ENCODE measurements at regions not wholly inside any gene's neighbourhood (a gene's known extent, or its start where the extent isn't known, plus 50 kb on each side); places are given as distances from the start of the nearest gene placed in this dataset.
"Not testable (repeated sequence)": the region's sequence is repeated elsewhere in the genome, so short reads cannot be mapped to it uniquely, and the experiment has no call there.

DNA sequence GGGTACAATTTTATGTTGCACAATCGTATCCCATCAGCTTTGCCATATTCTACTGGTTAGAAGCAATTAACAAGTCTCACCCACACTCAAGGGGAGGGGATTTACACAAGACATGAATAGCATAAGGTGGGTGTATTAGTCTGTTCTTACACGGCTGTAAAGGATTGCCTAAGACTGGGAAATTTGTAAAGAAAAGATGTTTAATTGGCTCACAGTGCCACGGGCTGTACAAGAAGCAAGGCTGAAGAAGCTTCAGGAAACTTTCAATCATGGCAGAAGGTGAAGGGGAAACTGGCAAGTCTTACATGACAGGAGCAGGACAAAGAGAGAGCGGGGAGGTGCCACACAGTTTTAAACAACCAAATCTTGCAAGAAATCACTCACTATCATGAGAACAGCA lies 231.8 kb upstream of the AMIGO2 start:
- DNase-seq = no peak

DNA sequence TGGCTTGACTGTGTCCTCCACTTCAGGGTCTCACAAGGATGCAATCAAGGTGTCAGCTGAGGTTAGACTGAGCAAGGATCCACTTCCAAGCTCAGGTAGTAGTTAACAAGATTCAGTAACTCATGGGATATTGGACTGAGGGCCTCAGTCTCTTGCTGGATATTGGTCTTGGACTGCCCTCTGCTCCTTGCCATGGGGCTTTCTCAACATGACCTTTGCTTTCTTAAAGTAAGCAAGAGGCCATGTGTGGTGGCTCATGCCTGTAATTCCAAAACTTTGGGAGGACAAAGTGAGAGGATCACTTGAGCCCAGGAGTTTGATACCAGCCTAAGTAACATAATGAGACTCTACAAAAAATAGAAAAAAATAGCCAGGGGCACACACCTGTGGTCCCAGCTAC lies 231.3 kb upstream of the AMIGO2 start:
- no peak for DNase-seq

DNA sequence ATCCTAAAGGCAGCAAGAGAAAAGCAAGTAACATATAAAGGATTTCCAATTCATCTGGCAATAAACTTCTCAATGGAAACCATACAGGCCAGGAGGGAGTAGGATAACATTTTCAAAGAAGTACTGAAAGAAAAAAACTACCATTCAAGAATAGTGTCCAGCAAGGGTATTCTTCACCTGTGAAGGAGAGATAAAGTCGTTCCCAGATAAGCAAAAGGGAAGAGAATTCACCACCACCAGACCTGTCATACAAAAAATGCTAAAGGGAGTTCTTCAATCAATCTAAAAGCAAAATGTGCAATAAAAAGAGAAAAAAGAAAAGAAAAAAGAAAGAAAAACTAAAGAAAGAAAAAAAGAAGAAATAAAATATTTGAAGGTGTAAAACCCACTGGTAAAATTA lies 228.9 kb upstream of the AMIGO2 start:
- no peak for DNase-seq

DNA sequence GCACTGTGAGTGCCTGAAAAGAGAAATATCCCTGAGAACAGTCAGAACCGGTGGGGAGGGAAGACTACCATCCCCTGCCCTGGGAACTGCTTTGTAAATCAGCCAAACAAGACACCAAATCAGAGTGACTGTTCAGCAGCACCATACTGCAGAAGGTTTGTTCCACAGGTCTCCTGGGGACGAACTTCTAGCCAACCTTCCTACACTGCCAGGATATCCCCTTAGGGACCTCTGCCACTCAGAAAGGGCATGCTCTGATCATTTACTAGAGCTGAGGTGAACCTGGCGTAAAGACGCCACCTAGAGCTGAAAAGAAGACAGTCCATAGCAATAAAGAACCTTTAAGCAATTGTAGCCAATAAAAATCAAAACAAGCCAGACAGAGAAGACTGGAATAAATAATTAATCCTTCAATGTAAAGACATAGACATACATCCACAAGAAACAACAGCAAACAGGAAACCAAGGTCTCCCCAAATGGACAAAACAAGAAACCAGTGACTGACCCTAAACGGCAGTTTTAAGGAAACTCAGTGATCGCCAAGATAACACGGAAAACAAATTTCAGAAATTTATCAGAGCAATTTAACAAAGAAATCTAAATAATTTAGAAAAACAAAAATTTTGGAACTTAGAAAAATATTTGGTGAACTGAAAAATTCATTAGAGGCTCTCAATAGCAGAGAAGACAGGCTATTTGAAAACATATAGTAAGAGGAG lies 228.1 kb upstream of the AMIGO2 start:
- peak in 2 of 56 donors; percentile 4 to 9 for DNase-seq

DNA sequence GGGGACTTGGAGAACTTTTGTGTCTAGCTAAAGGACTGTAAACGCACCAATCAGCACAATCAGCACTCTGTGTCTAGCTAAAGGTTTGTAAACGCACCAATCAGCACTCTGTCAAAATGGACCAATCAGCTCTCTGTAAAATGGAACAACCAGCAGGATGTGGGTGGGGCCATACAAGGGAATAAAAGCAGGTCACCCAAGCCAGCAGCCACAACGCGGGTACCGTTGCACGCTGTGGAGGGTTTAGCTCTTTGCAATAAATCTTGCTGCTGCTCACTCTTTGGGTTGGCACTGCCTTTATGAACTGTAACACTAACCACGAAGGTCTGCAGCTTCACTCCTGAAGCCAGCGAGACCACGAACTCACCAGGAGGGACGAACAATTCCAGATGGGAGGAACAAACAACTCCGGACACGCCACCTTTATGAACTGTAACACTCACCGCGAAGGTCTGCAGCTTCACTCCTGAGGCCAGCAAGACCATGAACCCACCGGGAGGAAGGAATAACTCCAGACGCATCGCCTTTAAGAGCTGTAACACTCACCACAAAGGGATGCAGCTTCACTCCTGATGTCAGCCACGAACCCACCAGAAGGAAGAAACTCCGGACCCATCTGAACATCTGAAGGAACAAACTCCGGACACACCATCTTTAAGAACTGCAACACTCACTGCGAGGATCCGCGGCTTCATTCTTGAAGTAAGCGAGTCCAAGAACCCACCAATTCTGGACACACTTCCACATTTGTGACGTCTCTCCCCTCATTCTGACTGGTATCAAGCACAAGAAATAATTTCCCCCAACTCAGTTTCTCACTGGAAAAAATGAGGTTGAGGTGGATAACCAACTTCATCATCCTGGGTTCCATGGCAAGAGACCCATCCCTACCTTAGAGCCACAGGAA lies 227.3 kb upstream of the AMIGO2 start:
- not testable (repeated sequence) for DNase-seq

GRCh38 chr12:47306130-47306529 lies 226.4 kb upstream of the AMIGO2 start:
- DNase-seq = no peak

DNA sequence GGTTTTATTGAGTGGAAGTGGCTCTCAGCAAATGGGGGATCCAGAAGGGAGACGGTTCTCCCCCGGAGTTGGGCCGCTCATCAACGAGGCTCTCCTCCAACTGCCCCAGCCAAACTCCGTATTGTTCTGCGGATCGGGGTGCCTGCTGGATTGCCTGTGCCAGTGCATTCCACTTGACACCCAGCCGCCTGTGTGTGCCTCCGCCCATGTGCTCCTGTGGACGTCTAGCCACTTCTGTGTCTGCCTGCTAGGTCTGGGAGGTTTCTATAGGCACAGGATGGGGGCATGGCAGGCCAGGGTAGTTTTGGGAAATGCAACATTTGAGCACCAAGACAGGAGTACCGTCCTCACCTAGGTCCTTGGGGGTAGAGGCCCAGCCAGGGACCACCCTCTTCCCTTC lies 225.7 kb upstream of the AMIGO2 start:
- no peak for DNase-seq

GRCh38 chr12:47303995-47304560 lies 224.3 kb upstream of the AMIGO2 start:
- no peak for DNase-seq

DNA sequence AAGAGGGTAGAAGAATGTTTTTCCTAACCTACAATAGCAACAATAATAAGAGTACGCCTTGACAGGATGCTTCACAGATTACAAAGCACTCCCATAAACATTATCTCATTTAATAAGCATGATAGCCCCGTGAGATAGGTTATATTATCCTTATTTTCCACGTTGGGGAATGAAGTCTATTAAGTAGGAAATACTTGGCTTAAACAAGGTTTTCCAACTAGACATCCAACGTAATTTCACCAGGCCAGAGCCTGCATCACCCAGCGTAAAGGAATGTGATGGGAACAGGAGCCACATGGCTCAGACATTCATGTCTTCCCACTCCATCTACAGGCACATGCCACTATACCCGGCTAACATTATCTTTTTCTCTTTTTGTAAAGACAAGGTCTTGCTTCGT lies 223.4 kb upstream of the AMIGO2 start:
- no peak for DNase-seq

DNA sequence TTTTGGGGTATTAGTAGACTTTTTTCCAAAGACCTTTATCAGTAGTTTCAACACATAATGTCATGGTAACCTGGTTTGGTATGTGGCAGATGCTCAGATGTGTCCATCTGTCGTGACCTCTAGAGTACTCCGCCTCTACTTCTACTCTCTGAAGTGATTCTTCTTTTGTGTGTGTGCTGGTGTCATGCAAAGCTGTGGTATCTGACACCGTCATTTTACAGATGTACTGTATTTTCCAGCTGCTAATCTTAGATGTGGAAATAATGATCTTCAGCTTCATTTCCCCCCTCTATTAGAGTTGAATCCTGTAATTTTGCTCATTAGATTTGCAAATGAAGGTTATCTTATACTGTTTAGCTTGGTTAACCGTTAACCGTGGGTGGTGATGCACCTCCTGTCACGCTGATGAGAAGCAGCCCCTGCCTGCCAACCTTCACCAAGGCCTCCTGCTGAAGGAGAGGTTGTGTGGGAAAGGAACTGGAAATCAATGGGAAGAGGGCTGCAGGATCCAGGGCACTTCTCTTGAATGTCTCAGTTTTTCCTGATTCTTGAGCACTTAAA lies 222.4 kb upstream of the AMIGO2 start:
- no peak for DNase-seq

GRCh38 chr12:47299586-47299985 lies 219.8 kb upstream of the AMIGO2 start:
- DNase-seq = no peak

GRCh38 chr12:47297993-47298392 lies 218.2 kb upstream of the AMIGO2 start:
- no peak for DNase-seq

DNA sequence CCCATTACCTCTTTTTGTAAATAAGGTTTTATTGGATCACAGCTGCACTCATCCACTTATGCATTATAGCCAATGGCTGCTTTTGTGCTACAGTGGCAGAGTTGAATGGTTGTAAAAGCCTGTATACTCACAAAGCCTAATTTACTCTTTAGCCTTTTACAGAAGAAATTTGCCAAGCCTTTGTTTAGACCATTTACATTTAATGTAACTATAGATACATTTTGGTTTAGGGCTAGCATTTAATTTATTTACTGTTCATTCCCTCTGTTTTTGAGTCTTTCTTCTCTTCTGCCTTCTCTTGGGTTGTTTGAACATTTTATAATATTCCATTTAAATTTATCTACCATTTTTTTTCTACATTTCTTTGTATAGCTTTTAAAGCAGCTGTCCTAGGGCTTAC lies 217.1 kb upstream of the AMIGO2 start:
- no peak for DNase-seq

- no peak for DNase-seq
Observed at GRCh38 chr12:47293406-47293805, 213.6 kb upstream of the AMIGO2 start.

GRCh38 chr12:47286676-47287075 lies 206.9 kb upstream of the AMIGO2 start:
- no peak for DNase-seq

Data from amygdala (tissue), 56 donors.